CD8-positive, alpha-beta memory T cell (primary cell): ENCODE measurements at regions not wholly inside any gene's neighbourhood (a gene's known extent, or its start where the extent isn't known, plus 50 kb on each side); places are given as distances from the start of the nearest gene placed in this dataset.

ENCODE experiments used
- CTCF ChIA-PET: fragments of 350-600 bp; sonication (Branson Sonifier 250); formaldehyde crosslinking; loops from one replicate; lab custom pipeline; 2021; ENCODE audit warnings: antibody characterized with exemption; lab: Charles Lee
- POLR2A ChIA-PET: fragments of 350-600 bp; sonication (Branson Sonifier 250); formaldehyde crosslinking; loops from one replicate; lab custom pipeline; 2021; ENCODE audit warnings: antibody characterized with exemption; lab: Charles Lee
- DNase-seq, 5 donors: peaks; one replicate each; pipeline versions ENCODE4 v3.0.0 to v3.0.0-alpha.2; 2020 to 2022; ENCODE audit warnings: mixed read lengths in 1 of 5
- H3K27ac ChIP-seq: one replicate; pipeline ENCODE4 v1.7.0; 2013; ENCODE audit warnings: low read depth, mild to moderate bottlenecking, low read length, moderate library complexity
- H3K27me3 ChIP-seq: 2 replicates; pipeline ENCODE4 v1.7.0; 2013; ENCODE audit warnings: low read length, mild to moderate bottlenecking; ENCODE audit not compliant: insufficient read depth, poor library complexity, severe bottlenecking
- H3K36me3 ChIP-seq: 2 replicates; pipeline ENCODE4 v1.7.0; 2013; ENCODE audit warnings: mild to moderate bottlenecking, low read length, moderate library complexity; ENCODE audit not compliant: insufficient read depth
- H3K4me1 ChIP-seq: 2 replicates; pipeline ENCODE4 v1.7.0; 2013; ENCODE audit warnings: mild to moderate bottlenecking, low read length, moderate library complexity; ENCODE audit not compliant: insufficient read depth
- H3K4me3 ChIP-seq: 2 replicates; pipeline ENCODE4 v1.7.0; 2013; ENCODE audit warnings: mild to moderate bottlenecking, low read length
- H3K9me3 ChIP-seq: 2 replicates; pipeline ENCODE4 v1.7.0; 2013; ENCODE audit warnings: mild to moderate bottlenecking, low read length
- H3K27ac Mint-ChIP-seq, 8 donors: one replicate each; pipeline ENCODE4 v1.8.0; 2020 to 2021; ENCODE audit warnings: mixed read lengths in 8 of 8, mild to moderate bottlenecking in 6 of 8, inconsistent platforms in 3 of 8, moderate library complexity in 3 of 8
- H3K27me3 Mint-ChIP-seq, 2 donors: one replicate each; pipeline ENCODE4 v1.8.0; 2020 to 2021; ENCODE audit warnings: mixed read lengths in 2 of 2, mild to moderate bottlenecking in 1 of 2, moderate library complexity in 1 of 2
- H3K36me3 Mint-ChIP-seq, 3 donors: one replicate each; pipeline ENCODE4 v1.8.0; 2020 to 2021; ENCODE audit warnings: mixed read lengths in 3 of 3, inconsistent platforms in 1 of 3, mild to moderate bottlenecking in 1 of 3
- H3K4me1 Mint-ChIP-seq, 3 donors: one replicate each; pipeline ENCODE4 v1.8.0; 2020 to 2021; ENCODE audit warnings: mixed read lengths in 3 of 3, inconsistent platforms in 1 of 3, mild to moderate bottlenecking in 1 of 3
- H3K4me3 Mint-ChIP-seq, 7 donors: one replicate each; pipeline ENCODE4 v1.8.0; 2020 to 2021; ENCODE audit warnings: mixed read lengths in 7 of 7, mild to moderate bottlenecking in 6 of 7, moderate library complexity in 4 of 7, inconsistent platforms in 2 of 7
- H3K9me3 Mint-ChIP-seq, 5 donors: one replicate each; pipeline ENCODE4 v1.8.0; 2020 to 2022; ENCODE audit warnings: mixed read lengths in 5 of 5, mild to moderate bottlenecking in 3 of 5, moderate library complexity in 2 of 5, inconsistent platforms in 1 of 5

- H3K9me3 Mint-ChIP-seq = peaks cover 0 to 3% (median 0%) of the 10 kb centered on the region in 5 donors
- H3K27ac Mint-ChIP-seq = no peak overlapping the region
- no peaks in the 10 kb centered on the region for H3K27me3 Mint-ChIP-seq
- Histone ChIP-seq H3K27ac (no peak overlapping the region), H3K4me1 (no peaks in the 10 kb centered on the region), H3K27me3 (no peaks in the 10 kb centered on the region), H3K36me3 (no peaks in the 10 kb centered on the region), H3K4me3 (no peak overlapping the region), H3K9me3 (no peaks in the 10 kb centered on the region)
- CTCF ChIA-PET = no interaction called here
- no peak overlapping the region for H3K4me3 Mint-ChIP-seq
- no peak for DNase-seq
- peaks cover 0 to 7% (median 4%) of the 10 kb centered on the region in 3 donors for H3K36me3 Mint-ChIP-seq
- H3K4me1 Mint-ChIP-seq = no peaks in the 10 kb centered on the region
- POLR2A ChIA-PET = no interaction called here
Observed at GRCh38 chr21:28447462-28447861, 545.2 kb downstream of the LTN1 start.

- Histone ChIP-seq H3K36me3 (no peaks in the 10 kb centered on the region), H3K4me3 (no peak overlapping the region), H3K27ac (no peak overlapping the region), H3K4me1 (no peaks in the 10 kb centered on the region), H3K27me3 (no peaks in the 10 kb centered on the region), H3K9me3 (no peaks in the 10 kb centered on the region)
- DNase-seq = no peak
- Mint-ChIP-seq H3K4me1 (no peaks in the 10 kb centered on the region), H3K27ac (no peak overlapping the region), H3K4me3 (no peak overlapping the region), H3K36me3 (peaks cover 0 to 7% (median 4%) of the 10 kb centered on the region in 3 donors), H3K9me3 (peaks cover 0 to 3% (median 0%) of the 10 kb centered on the region in 5 donors), H3K27me3 (no peaks in the 10 kb centered on the region)
- CTCF ChIA-PET = no interaction called here
- POLR2A ChIA-PET = no interaction called here
Observed at GRCh38 chr21:28445141-28445830, 547.4 kb downstream of the LTN1 start.

GRCh38 chr21:28444557-28444956 is 548.1 kb downstream of the LTN1 start:
- no peaks in the 10 kb centered on the region for H3K4me1 Mint-ChIP-seq
- ChIA-PET POLR2A (no interaction called here), CTCF (no interaction called here)
- no peaks in the 10 kb centered on the region for H3K27me3 Mint-ChIP-seq
- Histone ChIP-seq H3K27me3 (no peaks in the 10 kb centered on the region), H3K9me3 (no peaks in the 10 kb centered on the region), H3K4me1 (no peaks in the 10 kb centered on the region), H3K4me3 (no peak overlapping the region), H3K27ac (no peak overlapping the region), H3K36me3 (no peaks in the 10 kb centered on the region)
- DNase-seq = no peak
- no peak overlapping the region for H3K4me3 Mint-ChIP-seq
- H3K9me3 Mint-ChIP-seq = peaks cover 0 to 3% (median 0%) of the 10 kb centered on the region in 5 donors
- peaks cover 0 to 7% (median 4%) of the 10 kb centered on the region in 3 donors for H3K36me3 Mint-ChIP-seq
- H3K27ac Mint-ChIP-seq = no peak overlapping the region

GRCh38 chr21:28444111-28444510 is 548.6 kb downstream of the LTN1 start:
- no peak for DNase-seq
- no peaks in the 10 kb centered on the region for H3K36me3 ChIP-seq
- no peaks in the 10 kb centered on the region for H3K27me3 ChIP-seq
- H3K27me3 Mint-ChIP-seq = no peaks in the 10 kb centered on the region
- no peaks in the 10 kb centered on the region for H3K4me1 ChIP-seq
- H3K27ac ChIP-seq = no peak overlapping the region
- H3K9me3 ChIP-seq = no peaks in the 10 kb centered on the region
- H3K4me3 ChIP-seq = no peak overlapping the region
- H3K9me3 Mint-ChIP-seq = peaks cover 0 to 3% (median 0%) of the 10 kb centered on the region in 5 donors
- no peak overlapping the region for H3K4me3 Mint-ChIP-seq
- POLR2A ChIA-PET = no interaction called here
- H3K4me1 Mint-ChIP-seq = no peaks in the 10 kb centered on the region
- CTCF ChIA-PET = no interaction called here
- H3K27ac Mint-ChIP-seq = no peak overlapping the region
- peaks cover 0 to 7% (median 4%) of the 10 kb centered on the region in 3 donors for H3K36me3 Mint-ChIP-seq

GRCh38 chr21:28442624-28443023 is 550.1 kb downstream of the LTN1 start:
- no peak overlapping the region for H3K4me3 Mint-ChIP-seq
- H3K9me3 Mint-ChIP-seq = peaks cover 0 to 3% (median 0%) of the 10 kb centered on the region in 5 donors
- no peaks in the 10 kb centered on the region for H3K36me3 ChIP-seq
- no peak for DNase-seq
- no peaks in the 10 kb centered on the region for H3K27me3 ChIP-seq
- no peaks in the 10 kb centered on the region for H3K4me1 ChIP-seq
- CTCF ChIA-PET = no interaction called here
- H3K9me3 ChIP-seq = no peaks in the 10 kb centered on the region
- no peak overlapping the region for H3K27ac Mint-ChIP-seq
- peaks cover 0 to 7% (median 4%) of the 10 kb centered on the region in 3 donors for H3K36me3 Mint-ChIP-seq
- POLR2A ChIA-PET = no interaction called here
- H3K4me3 ChIP-seq = no peak overlapping the region
- H3K27me3 Mint-ChIP-seq = no peaks in the 10 kb centered on the region
- H3K27ac ChIP-seq = no peak overlapping the region
- no peaks in the 10 kb centered on the region for H3K4me1 Mint-ChIP-seq

GRCh38 chr21:28442085-28442484 is 550.6 kb downstream of the LTN1 start:
- H3K4me1 Mint-ChIP-seq = no peaks in the 10 kb centered on the region
- H3K36me3 Mint-ChIP-seq = peaks cover 0 to 7% (median 4%) of the 10 kb centered on the region in 3 donors
- POLR2A ChIA-PET = no interaction called here
- CTCF ChIA-PET = no interaction called here
- H3K27ac Mint-ChIP-seq = no peak overlapping the region
- H3K9me3 Mint-ChIP-seq = peaks cover 0 to 3% (median 0%) of the 10 kb centered on the region in 5 donors
- no peaks in the 10 kb centered on the region for H3K27me3 ChIP-seq
- H3K4me3 ChIP-seq = no peak overlapping the region
- H3K4me1 ChIP-seq = no peaks in the 10 kb centered on the region
- H3K36me3 ChIP-seq = no peaks in the 10 kb centered on the region
- H3K4me3 Mint-ChIP-seq = no peak overlapping the region
- no peak for DNase-seq
- no peaks in the 10 kb centered on the region for H3K27me3 Mint-ChIP-seq
- H3K9me3 ChIP-seq = no peaks in the 10 kb centered on the region
- no peak overlapping the region for H3K27ac ChIP-seq

GRCh38 chr21:28439788-28440187 is 552.9 kb downstream of the LTN1 start:
- H3K27me3 ChIP-seq = no peaks in the 10 kb centered on the region
- no peak overlapping the region for H3K27ac ChIP-seq
- Mint-ChIP-seq H3K27me3 (no peaks in the 10 kb centered on the region), H3K4me1 (no peaks in the 10 kb centered on the region), H3K4me3 (no peak overlapping the region), H3K27ac (no peak overlapping the region), H3K9me3 (no peaks in the 10 kb centered on the region), H3K36me3 (no peaks in the 10 kb centered on the region)
- H3K4me1 ChIP-seq = no peaks in the 10 kb centered on the region
- ChIA-PET POLR2A (no interaction called here), CTCF (no interaction called here)
- no peaks in the 10 kb centered on the region for H3K36me3 ChIP-seq
- no peaks in the 10 kb centered on the region for H3K9me3 ChIP-seq
- no peak for DNase-seq
- H3K4me3 ChIP-seq = no peak overlapping the region

- H3K4me1 ChIP-seq = no peaks in the 10 kb centered on the region
- ChIA-PET CTCF (no interaction called here), POLR2A (no interaction called here)
- DNase-seq = no peak
- no peak overlapping the region for H3K4me3 Mint-ChIP-seq
- H3K36me3 Mint-ChIP-seq = no peaks in the 10 kb centered on the region
- H3K36me3 ChIP-seq = no peaks in the 10 kb centered on the region
- H3K27ac Mint-ChIP-seq = no peak overlapping the region
- H3K27me3 Mint-ChIP-seq = no peaks in the 10 kb centered on the region
- H3K9me3 Mint-ChIP-seq = no peaks in the 10 kb centered on the region
- H3K27ac ChIP-seq = no peak overlapping the region
- H3K4me1 Mint-ChIP-seq = no peaks in the 10 kb centered on the region
- no peaks in the 10 kb centered on the region for H3K9me3 ChIP-seq
- no peak overlapping the region for H3K4me3 ChIP-seq
- no peaks in the 10 kb centered on the region for H3K27me3 ChIP-seq
Observed at GRCh38 chr21:28439251-28439650, 553.4 kb downstream of the LTN1 start.
